ENCODE measurements at regions not wholly inside any gene's neighbourhood (a gene's known extent, or its start where the extent isn't known, plus 50 kb on each side); places are given as distances from the start of the nearest gene placed in this dataset.
A peak's percentile ranks its signal among the peaks of the same experiment; 100 is the strongest.

DNA sequence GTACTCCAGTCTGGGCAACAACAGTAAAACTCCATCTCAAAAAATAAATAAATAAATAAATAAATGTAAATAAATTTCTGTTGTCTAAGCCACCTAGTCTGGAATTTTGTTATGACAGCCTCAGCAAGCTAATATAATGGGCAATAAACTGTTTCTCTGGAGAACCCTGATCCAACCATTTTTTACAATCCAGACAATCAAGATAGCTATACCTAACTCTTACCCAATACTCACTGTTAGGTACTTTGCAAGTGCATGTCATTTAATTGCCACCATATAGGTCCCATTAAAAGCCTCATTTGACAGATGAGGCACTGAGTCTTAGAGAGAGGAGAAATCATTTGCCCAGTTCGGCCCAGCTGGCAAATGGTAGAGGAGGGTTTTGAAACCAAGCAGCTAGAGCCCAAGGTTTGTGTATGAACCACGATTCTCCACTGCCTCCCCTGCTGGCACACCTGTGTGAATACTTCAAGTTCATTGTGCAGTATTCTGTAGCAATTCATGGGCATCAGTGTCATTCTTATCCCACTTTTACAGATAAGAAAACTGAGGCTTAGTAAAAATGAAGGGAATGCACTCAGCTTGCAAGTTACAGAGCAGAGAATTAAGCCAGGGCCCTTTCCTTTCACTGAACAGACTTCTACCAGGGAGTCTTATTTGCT, 107.0 kb upstream of the UBE2E1 start:
- Histone ChIP-seq H2AFZ (ENCODE audit: control insufficient read depth, low read depth, low read length) (no peak overlapping the region), H3K27ac (ENCODE audit: control insufficient read depth, insufficient read depth) (no peak overlapping the region), H3K4me2 (ENCODE audit: control insufficient read depth, insufficient read depth) (no peak overlapping the region), H3K36me3 (ENCODE audit: control insufficient read depth in 2 of 2, insufficient read depth in 2 of 2, low read length in 1 of 2) (no peaks in the 10 kb centered on the region), H3K4me3 (no peak overlapping the region), H4K20me1 (ENCODE audit: control insufficient read depth, insufficient read depth) (no peaks in the 10 kb centered on the region), H3K27me3 (replicated peaks in 1 of 2; ENCODE audit: control insufficient read depth in 2 of 2, insufficient read depth in 2 of 2, low read length in 1 of 2) (no peaks in the 10 kb centered on the region), H3K79me2 (ENCODE audit: control insufficient read depth, insufficient read depth, low read length) (no peaks in the 10 kb centered on the region), H3K9ac (ENCODE audit: control insufficient read depth, insufficient read depth, low read length) (no peak overlapping the region), H3K9me3 (replicated peaks; ENCODE audit: control insufficient read depth, insufficient read depth, low read length) (no peaks in the 10 kb centered on the region), H3K4me1 (ENCODE audit: control insufficient read depth, insufficient read depth, low read length) (no peaks in the 10 kb centered on the region)
- SMC1A ChIA-PET (ENCODE audit: uncharacterized antibody, unreplicated experiment) = interaction anchor here (0.6 to 2.0 kb wide), 5 partner anchors 9 to 218 kb away, joined by 3 to 6 read pairs (median 3); no protein-coding TSS in a partner anchor
- FAIRE-seq (no peak), ATAC-seq (peak; percentile 71), DNase-seq (ENCODE audit: low read depth, low spot score) (no peak)
- RAD21 ChIA-PET (ENCODE audit: unreplicated experiment) = interaction anchor here (0.7 to 1.2 kb wide), 3 partner anchors 13 to 492 kb away, joined by 3 to 4 read pairs (median 4); no protein-coding TSS in a partner anchor
- intact Hi-C loops (cut with micrococcal nuclease; ENCODE audit: unreplicated experiment) (no loop called here), in situ Hi-C loops (cut with MboI) (no loop called here)
- BruUV-seq (replicated peaks) = no TSS peak
- TF ChIP-seq SUPT20H (IDR thresholded peaks at IDR 0.05; ENCODE audit: borderline replicate concordance, control insufficient read depth, low read depth, low read length) (no peak), RAD21 (IDR thresholded peaks at IDR 0.05; ENCODE audit: insufficient read depth, low read depth, low read length) (0 out of 2 replicates have a peak, but pooled peaks have one; percentile 15)
- TF ChIP-seq, protein P1, sequence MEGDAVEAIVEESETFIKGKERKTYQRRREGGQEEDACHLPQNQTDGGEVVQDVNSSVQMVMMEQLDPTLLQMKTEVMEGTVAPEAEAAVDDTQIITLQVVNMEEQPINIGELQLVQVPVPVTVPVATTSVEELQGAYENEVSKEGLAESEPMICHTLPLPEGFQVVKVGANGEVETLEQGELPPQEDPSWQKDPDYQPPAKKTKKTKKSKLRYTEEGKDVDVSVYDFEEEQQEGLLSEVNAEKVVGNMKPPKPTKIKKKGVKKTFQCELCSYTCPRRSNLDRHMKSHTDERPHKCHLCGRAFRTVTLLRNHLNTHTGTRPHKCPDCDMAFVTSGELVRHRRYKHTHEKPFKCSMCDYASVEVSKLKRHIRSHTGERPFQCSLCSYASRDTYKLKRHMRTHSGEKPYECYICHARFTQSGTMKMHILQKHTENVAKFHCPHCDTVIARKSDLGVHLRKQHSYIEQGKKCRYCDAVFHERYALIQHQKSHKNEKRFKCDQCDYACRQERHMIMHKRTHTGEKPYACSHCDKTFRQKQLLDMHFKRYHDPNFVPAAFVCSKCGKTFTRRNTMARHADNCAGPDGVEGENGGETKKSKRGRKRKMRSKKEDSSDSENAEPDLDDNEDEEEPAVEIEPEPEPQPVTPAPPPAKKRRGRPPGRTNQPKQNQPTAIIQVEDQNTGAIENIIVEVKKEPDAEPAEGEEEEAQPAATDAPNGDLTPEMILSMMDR (IDR thresholded peaks at IDR 0.05 in 2 of 3, conservative IDR thresholded peaks at IDR 0.05 in 1 of 3; ENCODE audit: control insufficient read depth in 2 of 3, extremely low read depth in 1 of 3, insufficient read depth in 1 of 3, low read depth in 3 of 3, low read length in 3 of 3) = peak in 2 of 3 experiments; percentile 17 to 21; a peak in 3 of 6 replicates
- CTCF ChIA-PET = no interaction called here
- 17% methylated on average over 2 of the region's 2 CpGs for WGBS (ENCODE audit: insufficient coverage, insufficient replicate concordance, low lambda C conversion rate, missing lambda C conversion rate)
- POLR2A ChIA-PET = no interaction called here

DNA sequence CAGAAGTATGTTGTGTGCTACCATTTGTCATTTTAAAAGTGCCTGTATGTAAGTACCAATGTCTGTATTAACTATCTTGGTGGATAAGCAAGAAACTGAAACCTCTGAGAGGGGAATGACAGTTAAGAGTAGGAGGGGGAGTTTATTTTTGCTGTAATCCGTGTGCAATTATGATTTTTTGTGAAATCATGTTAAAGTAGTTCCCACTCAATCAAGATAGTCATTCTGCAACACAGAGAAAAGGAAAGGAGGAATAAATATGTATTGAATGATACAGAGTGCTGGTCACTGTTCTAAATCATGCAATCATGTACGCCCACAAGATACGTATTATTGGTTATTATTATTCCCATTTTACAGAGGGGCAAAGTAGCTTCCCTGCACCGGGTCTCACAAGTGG, 105.1 kb upstream of the UBE2E1 start:
- no peak for FAIRE-seq
- Histone ChIP-seq H3K9ac (ENCODE audit: control insufficient read depth, insufficient read depth, low read length) (no peak overlapping the region), H2AFZ (ENCODE audit: control insufficient read depth, low read depth, low read length) (no peak overlapping the region), H3K36me3 (ENCODE audit: control insufficient read depth in 2 of 2, insufficient read depth in 2 of 2, low read length in 1 of 2) (no peaks in the 10 kb centered on the region), H3K27me3 (replicated peaks in 1 of 2; ENCODE audit: control insufficient read depth in 2 of 2, insufficient read depth in 2 of 2, low read length in 1 of 2) (no peaks in the 10 kb centered on the region), H3K9me3 (replicated peaks; ENCODE audit: control insufficient read depth, insufficient read depth, low read length) (no peaks in the 10 kb centered on the region), H4K20me1 (ENCODE audit: control insufficient read depth, insufficient read depth) (no peaks in the 10 kb centered on the region), H3K4me3 (no peak overlapping the region), H3K27ac (ENCODE audit: control insufficient read depth, insufficient read depth) (no peak overlapping the region), H3K79me2 (ENCODE audit: control insufficient read depth, insufficient read depth, low read length) (no peaks in the 10 kb centered on the region), H3K4me2 (ENCODE audit: control insufficient read depth, insufficient read depth) (no peak overlapping the region), H3K4me1 (ENCODE audit: control insufficient read depth, insufficient read depth, low read length) (no peaks in the 10 kb centered on the region)
- ChIA-PET POLR2A (no interaction called here), SMC1A (ENCODE audit: uncharacterized antibody, unreplicated experiment) (interaction anchor here (1.6 kb wide), 1 partner anchor 11 kb away, joined by 4 read pairs; no protein-coding TSS in a partner anchor), RAD21 (ENCODE audit: unreplicated experiment) (no interaction called here), CTCF (no interaction called here)
- TF ChIP-seq YBX1 (IDR thresholded peaks at IDR 0.05) (no peak), SMARCA5 (IDR thresholded peaks at IDR 0.05) (no peak), ZNF274 (IDR thresholded peaks at IDR 0.05; ENCODE audit: insufficient read depth, insufficient read length) (no peak), CHD4 (IDR thresholded peaks at IDR 0.05) (no peak), BRCA1 (IDR thresholded peaks at IDR 0.05; ENCODE audit: low read depth, low read length) (no peak), MYB (IDR thresholded peaks at IDR 0.05; ENCODE audit: borderline replicate concordance, low read depth, low read length) (no peak), SUPT20H (IDR thresholded peaks at IDR 0.05; ENCODE audit: borderline replicate concordance, control insufficient read depth, low read depth, low read length) (no peak), POLR2AphosphoS5 (IDR thresholded peaks at IDR 0.05; ENCODE audit: low read length) (no peak)
- TF ChIP-seq, protein P2, sequence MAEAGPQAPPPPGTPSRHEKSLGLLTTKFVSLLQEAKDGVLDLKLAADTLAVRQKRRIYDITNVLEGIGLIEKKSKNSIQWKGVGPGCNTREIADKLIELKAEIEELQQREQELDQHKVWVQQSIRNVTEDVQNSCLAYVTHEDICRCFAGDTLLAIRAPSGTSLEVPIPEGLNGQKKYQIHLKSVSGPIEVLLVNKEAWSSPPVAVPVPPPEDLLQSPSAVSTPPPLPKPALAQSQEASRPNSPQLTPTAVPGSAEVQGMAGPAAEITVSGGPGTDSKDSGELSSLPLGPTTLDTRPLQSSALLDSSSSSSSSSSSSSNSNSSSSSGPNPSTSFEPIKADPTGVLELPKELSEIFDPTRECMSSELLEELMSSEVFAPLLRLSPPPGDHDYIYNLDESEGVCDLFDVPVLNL (IDR thresholded peaks at IDR 0.05; ENCODE audit: low read depth, low read length) = no peak
- TF ChIP-seq, protein P3, sequence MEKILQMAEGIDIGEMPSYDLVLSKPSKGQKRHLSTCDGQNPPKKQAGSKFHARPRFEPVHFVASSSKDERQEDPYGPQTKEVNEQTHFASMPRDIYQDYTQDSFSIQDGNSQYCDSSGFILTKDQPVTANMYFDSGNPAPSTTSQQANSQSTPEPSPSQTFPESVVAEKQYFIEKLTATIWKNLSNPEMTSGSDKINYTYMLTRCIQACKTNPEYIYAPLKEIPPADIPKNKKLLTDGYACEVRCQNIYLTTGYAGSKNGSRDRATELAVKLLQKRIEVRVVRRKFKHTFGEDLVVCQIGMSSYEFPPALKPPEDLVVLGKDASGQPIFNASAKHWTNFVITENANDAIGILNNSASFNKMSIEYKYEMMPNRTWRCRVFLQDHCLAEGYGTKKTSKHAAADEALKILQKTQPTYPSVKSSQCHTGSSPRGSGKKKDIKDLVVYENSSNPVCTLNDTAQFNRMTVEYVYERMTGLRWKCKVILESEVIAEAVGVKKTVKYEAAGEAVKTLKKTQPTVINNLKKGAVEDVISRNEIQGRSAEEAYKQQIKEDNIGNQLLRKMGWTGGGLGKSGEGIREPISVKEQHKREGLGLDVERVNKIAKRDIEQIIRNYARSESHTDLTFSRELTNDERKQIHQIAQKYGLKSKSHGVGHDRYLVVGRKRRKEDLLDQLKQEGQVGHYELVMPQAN (conservative IDR thresholded peaks at IDR 0.05) = no peak
- BruUV-seq (replicated peaks) = no TSS peak
- intact Hi-C loops (cut with micrococcal nuclease; ENCODE audit: unreplicated experiment) = no loop called here
- 58% methylated on average over 4 of the region's 4 CpGs for WGBS (ENCODE audit: insufficient coverage, insufficient replicate concordance, low lambda C conversion rate, missing lambda C conversion rate)
- DNase-seq (ENCODE audit: low read depth, low spot score) = no peak
- ATAC-seq = no peak
- in situ Hi-C loops (cut with MboI) = no loop called here
